H1 (cell line): ENCODE measurements at regions not wholly inside any gene's neighbourhood (a gene's known extent, or its start where the extent isn't known, plus 50 kb on each side); places are given as distances from the start of the nearest gene placed in this dataset.

Experiments
- CTCF ChIA-PET: fragments of 300-600 bp; sonication (Branson Sonifier 250); formaldehyde crosslinking; loops from one replicate; lab custom pipeline; 2021; ENCODE audit not compliant: partially characterized antibody; lab: Charles Lee
- POLR2A ChIA-PET: fragments of 300-600 bp; sonication (Branson Sonifier 250); formaldehyde crosslinking; loops from one replicate; lab custom pipeline; 2021; ENCODE audit warnings: inconsistent platforms; ENCODE audit not compliant: partially characterized antibody; lab: Charles Lee
- DNase-seq, 2 experiments: peaks; one replicate each; pipeline versions ENCODE4 v3.0.0 to v3.0.0-alpha.2; 2010 to 2022; ENCODE audit warnings: low spot score in 2 of 2, low read depth in 1 of 2, mixed read lengths in 1 of 2
- FAIRE-seq: peaks from 2 replicates; lab custom pipeline; 2011; peaks lifted over from hg19 to GRCh38; lab: Jason Lieb, UNC
- H2AFZ ChIP-seq: 2 replicates; pipeline ENCODE4 v1.8.1; 2012; ENCODE audit warnings: low read length, inconsistent platforms
- H2AK5ac ChIP-seq: 2 replicates; pipeline ENCODE4 v1.6.1; 2013; ENCODE audit warnings: low read depth, low read length
- H2BK120ac ChIP-seq: replicated peaks from 2 replicates; pipeline ENCODE3; 2013; ENCODE audit warnings: low read depth, low read length, inconsistent platforms
- H2BK12ac ChIP-seq: 2 replicates; pipeline ENCODE4 v1.6.1; 2013; ENCODE audit warnings: low read depth, low read length
- H2BK15ac ChIP-seq: 2 replicates; pipeline ENCODE4 v1.6.1; 2013; ENCODE audit warnings: low read length
- H2BK20ac ChIP-seq: 2 replicates; pipeline ENCODE4 v1.6.1; 2013; ENCODE audit warnings: low read length
- H2BK5ac ChIP-seq: 2 replicates; pipeline ENCODE4 v1.6.1; 2013; ENCODE audit warnings: low read depth, low read length
- H3K14ac ChIP-seq: 2 replicates; pipeline ENCODE4 v1.6.1; 2013; ENCODE audit warnings: inconsistent platforms; ENCODE audit not compliant: insufficient read length
- H3K18ac ChIP-seq: 2 replicates; pipeline ENCODE4 v1.6.1; 2013; ENCODE audit warnings: low read length; ENCODE audit errors: extremely low read depth
- H3K23ac ChIP-seq: 2 replicates; pipeline ENCODE4 v1.6.1; 2013; ENCODE audit warnings: inconsistent platforms; ENCODE audit not compliant: insufficient read length
- H3K23me2 ChIP-seq: 2 replicates; pipeline ENCODE4 v1.6.1; 2013; ENCODE audit warnings: low read depth, low read length
- H3K27ac ChIP-seq: 2 replicates; pipeline ENCODE4 v1.6.1; 2011; ENCODE audit warnings: low read depth, low read length, inconsistent platforms
- H3K27me3 ChIP-seq, 4 experiments: replicated peaks in 1 of 4; 1 replicate in 1 of 4; 2 replicates in 3 of 4; pipeline versions ENCODE4 v1.6.1 to v1.8.1; 2011 to 2013; ENCODE audit warnings: low read length in 3 of 4, mild to moderate bottlenecking in 3 of 4, inconsistent platforms in 2 of 4, mixed read lengths in 2 of 4, moderate library complexity in 1 of 4; ENCODE audit not compliant: control insufficient read depth in 3 of 4, insufficient read depth in 3 of 4; ENCODE audit errors: extremely low read depth in 1 of 4
- H3K36me3 ChIP-seq, 4 experiments: 2 replicates each; pipeline versions ENCODE4 v1.6.1 to v1.8.1; 2011 to 2013; ENCODE audit warnings: mild to moderate bottlenecking in 4 of 4, low read length in 3 of 4, moderate library complexity in 2 of 4, control low read depth in 1 of 4, inconsistent platforms in 1 of 4; ENCODE audit not compliant: insufficient read depth in 4 of 4, control insufficient read depth in 2 of 4
- H3K4ac ChIP-seq: replicated peaks from 2 replicates; pipeline ENCODE3; 2013; ENCODE audit warnings: low read length, low read depth, mixed read lengths, inconsistent platforms; ENCODE audit not compliant: insufficient read length
- H3K4me1 ChIP-seq, 4 experiments: replicated peaks in 1 of 4; 1 replicate in 1 of 4; 2 replicates in 3 of 4; pipeline versions ENCODE4 v1.6.1 to v1.8.1; 2011 to 2013; ENCODE audit warnings: low read length in 3 of 4, inconsistent platforms in 2 of 4, mixed read lengths in 1 of 4; ENCODE audit not compliant: insufficient read depth in 4 of 4, control insufficient read depth in 3 of 4
- H3K4me2 ChIP-seq, 2 experiments: 2 replicates each; pipeline versions ENCODE4 v1.6.1 to v1.8.1; 2011 to 2013; ENCODE audit warnings: low read depth in 2 of 2, low read length in 2 of 2, control low read depth in 1 of 2, inconsistent platforms in 1 of 2, mild to moderate bottlenecking in 1 of 2; ENCODE audit not compliant: insufficient read depth in 1 of 2
- H3K4me3 ChIP-seq, 4 experiments: fragments of 200-600, 300-600 bp in 1 of 4; sonication (generic), shearing (Covaris generic), sonication (Bioruptor Twin) in 1 of 4; 2 replicates each; pipeline versions ENCODE4 v1.5.1 to v1.8.1; 2011 to 2016; ENCODE audit warnings: low read length in 4 of 4, low read depth in 3 of 4, control low read depth in 2 of 4, inconsistent platforms in 2 of 4, mild to moderate bottlenecking in 2 of 4, mixed read lengths in 1 of 4, moderate library complexity in 1 of 4; ENCODE audit not compliant: insufficient read depth in 2 of 4; ENCODE audit errors: extremely low read depth in 1 of 4
- H3K56ac ChIP-seq: replicated peaks from 2 replicates; pipeline ENCODE3; 2013; ENCODE audit warnings: low read depth, mild to moderate bottlenecking, mixed read lengths, low read length, inconsistent platforms; ENCODE audit not compliant: insufficient read length
- H3K79me1 ChIP-seq: 2 replicates; pipeline ENCODE4 v1.6.1; 2013; ENCODE audit warnings: low read depth, low read length, control low read depth
- H3K79me2 ChIP-seq, 2 experiments: 2 replicates each; pipeline versions ENCODE4 v1.6.1 to v1.8.1; 2012 to 2013; ENCODE audit warnings: low read length in 2 of 2, mild to moderate bottlenecking in 2 of 2, inconsistent platforms in 1 of 2; ENCODE audit not compliant: insufficient read depth in 2 of 2, control insufficient read depth in 1 of 2
- H3K9ac ChIP-seq, 4 experiments: replicated peaks in 1 of 4; 1 replicate in 1 of 4; 2 replicates in 3 of 4; pipeline versions ENCODE4 v1.6.1 to v1.8.1; 2011 to 2013; ENCODE audit warnings: low read depth in 3 of 4, low read length in 3 of 4, control low read depth in 2 of 4, mild to moderate bottlenecking in 2 of 4, moderate library complexity in 2 of 4, inconsistent platforms in 1 of 4; ENCODE audit errors: extremely low read depth in 1 of 4
- H3K9me3 ChIP-seq, 2 experiments: 2 replicates each; pipeline versions ENCODE4 v1.6.1 to v1.8.1; 2012 to 2013; ENCODE audit warnings: mild to moderate bottlenecking in 2 of 2, moderate library complexity in 2 of 2, control low read depth in 1 of 2, inconsistent platforms in 1 of 2, low read depth in 1 of 2, low read length in 1 of 2, mixed read lengths in 1 of 2; ENCODE audit not compliant: insufficient read depth in 2 of 2
- H4K20me1 ChIP-seq, 2 experiments: replicated peaks in 1 of 2; 2 replicates each; pipeline versions ENCODE3 to v1.8.1; 2011 to 2013; ENCODE audit warnings: inconsistent platforms in 2 of 2, low read length in 2 of 2, mild to moderate bottlenecking in 1 of 2; ENCODE audit not compliant: insufficient read depth in 2 of 2, control insufficient read depth in 1 of 2
- H4K5ac ChIP-seq: 2 replicates; pipeline ENCODE4 v1.6.1; 2013; ENCODE audit warnings: low read length, low read depth, mixed read lengths, inconsistent platforms; ENCODE audit not compliant: insufficient read length
- H4K8ac ChIP-seq: 2 replicates; pipeline ENCODE4 v1.8.0; 2013; ENCODE audit warnings: mild to moderate bottlenecking, moderate library complexity, low read length, inconsistent platforms; ENCODE audit not compliant: insufficient read depth; ENCODE audit errors: extremely low read depth
- H4K91ac ChIP-seq: replicated peaks from 2 replicates; pipeline ENCODE3; 2013; ENCODE audit warnings: low read length, mixed read lengths, inconsistent platforms; ENCODE audit not compliant: insufficient read length
- CHD1 ChIP-seq: IDR thresholded peaks from 2 replicates; pipeline ENCODE4 v1.6.1; 2012; ENCODE audit warnings: low read depth, low read length, improper control_type of control experiment
- CTCF ChIP-seq, 3 experiments: IDR thresholded peaks; 1 replicate in 2 of 3; 2 replicates in 1 of 3; pipeline versions ENCODE4 v1.5.1 to v1.6.1; 2011; ENCODE audit warnings: low read length in 3 of 3, mild to moderate bottlenecking in 3 of 3, inconsistent platforms in 2 of 3, low read depth in 1 of 3, moderate library complexity in 1 of 3; ENCODE audit not compliant: insufficient read depth in 1 of 3; ENCODE audit errors: control extremely low read depth in 1 of 3
- EGR1 ChIP-seq: IDR thresholded peaks from 2 replicates; pipeline ENCODE4 v1.6.1; 2011; ENCODE audit warnings: low read depth, low read length, borderline replicate concordance
- HDAC6 ChIP-seq: IDR thresholded peaks from one replicate; pipeline ENCODE4 v1.7.1; 2012; ENCODE audit warnings: low read depth, mild to moderate bottlenecking, inconsistent platforms, low read length, moderate library complexity
- MAX ChIP-seq: IDR thresholded peaks from 2 replicates; pipeline ENCODE4 v1.6.1; 2012; ENCODE audit warnings: inconsistent platforms
- POLR2A ChIP-seq, 2 experiments: IDR thresholded peaks; 1 replicate in 1 of 2; 2 replicates in 1 of 2; pipeline ENCODE4 v1.6.1; 2011; ENCODE audit warnings: low read depth in 2 of 2, low read length in 2 of 2, mild to moderate bottlenecking in 2 of 2; ENCODE audit errors: control extremely low read depth in 1 of 2
- TBP ChIP-seq: IDR thresholded peaks from 2 replicates; pipeline ENCODE4 v1.6.1; 2011; ENCODE audit warnings: low read depth, low read length, improper control_type of control experiment
- WGBS, 2 experiments: shearing (Covaris generic) in 1 of 2; methylation state at CpG; one replicate each; pipeline versions ENCODE4 v1.1.6 to v1.1.7; 2013 to 2015; ENCODE audit warnings: low lambda C conversion rate in 2 of 2, mixed read lengths in 2 of 2, inconsistent platforms in 1 of 2, low coverage in 1 of 2, missing lambda C conversion rate in 1 of 2; ENCODE audit not compliant: insufficient replicate concordance in 2 of 2, insufficient coverage in 1 of 2, insufficient read length in 1 of 2; ENCODE audit errors: extremely low coverage in 1 of 2, missing lambda C conversion rate in 1 of 2; 5-methylcytosine and 5-hydroxymethylcytosine counted together

- Histone ChIP-seq H3K23ac (no peak overlapping the region), H3K27me3 (no peaks in the 10 kb centered on the region), H2AK5ac (no peak overlapping the region), H4K91ac (no peak overlapping the region), H3K27ac (no peak overlapping the region), H3K79me2 (no peaks in the 10 kb centered on the region), H3K56ac (no peak overlapping the region), H3K9me3 (no peaks in the 10 kb centered on the region), H4K20me1 (no peaks in the 10 kb centered on the region), H2BK5ac (no peak overlapping the region), H3K23me2 (no peaks in the 10 kb centered on the region), H3K9ac (no peak overlapping the region), H3K4me3 (no peak overlapping the region), H3K4ac (no peak overlapping the region), H2BK120ac (no peak overlapping the region), H4K5ac (no peak overlapping the region), H3K79me1 (no peaks in the 10 kb centered on the region), H3K4me1 (no peaks in the 10 kb centered on the region), H2BK15ac (no peak overlapping the region), H3K14ac (no peak overlapping the region), H3K18ac (no peak overlapping the region), H2AFZ (no peak overlapping the region), H4K8ac (no peak overlapping the region), H2BK20ac (no peak overlapping the region), H2BK12ac (no peak overlapping the region), H3K36me3 (no peaks in the 10 kb centered on the region), H3K4me2 (no peak overlapping the region)
- no peak for FAIRE-seq
- POLR2A ChIA-PET, result no interaction called here
- no peak for DNase-seq
- TF ChIP-seq CTCF (IDR thresholded peaks at IDR 0.05; ENCODE audit: control extremely low read depth in 1 of 3, insufficient read depth in 1 of 3, low read depth in 1 of 3, low read length in 3 of 3), result no peak
- TF ChIP-seq HDAC6, result no peak
- no peak for TF ChIP-seq MAX
- TF ChIP-seq CHD1, result no peak
- no peak for TF ChIP-seq EGR1
- TF ChIP-seq POLR2A (IDR thresholded peaks at IDR 0.05; ENCODE audit: control extremely low read depth in 1 of 2, low read depth in 2 of 2, low read length in 2 of 2), result no peak
- TF ChIP-seq TBP, result no peak
- WGBS, 2 experiments, result 95% methylated on average over 1 of the region's 1 CpG; no CpG with 5 or more reads in 1 of the 2 experiments
- CTCF ChIA-PET, result no interaction called here
Observed at GRCh38 chr6:74117113-74117512, 421.1 kb downstream of the CD109 start.
